Ovary (tissue), 3 donors: ENCODE measurements at regions not wholly inside any gene's neighbourhood (a gene's known extent, or its start where the extent isn't known, plus 50 kb on each side); places are given as distances from the start of the nearest gene placed in this dataset.

Source experiments
- CTCF ChIP-seq, 3 donors: fragments of 450-650 bp in 2 of 3; fragments of 200-600 bp in 1 of 3; IDR thresholded peaks; one replicate each; pipeline versions ENCODE4 v1.5.1 to v1.8.0; 2016 to 2022; ENCODE audit warnings: antibody characterized with exemption in 3 of 3, mild to moderate bottlenecking in 1 of 3
- POLR2A ChIP-seq: fragments of 450-650 bp; IDR thresholded peaks from one replicate; pipeline ENCODE4 v1.6.1; 2017; ENCODE audit warnings: antibody characterized with exemption, mild to moderate bottlenecking, moderate library complexity
- donor health status: DM: no; HTN: no; CAD: no.

- TF ChIP-seq POLR2A (no peak), CTCF (IDR thresholded peaks at IDR 0.05) (no peak)
Measured at GRCh38 chr3:107142786-107143575, 234.3 kb upstream of the CCDC54 start.
